C4-2B (cell line): ENCODE measurements at regions not wholly inside any gene's neighbourhood (a gene's known extent, or its start where the extent isn't known, plus 50 kb on each side); places are given as distances from the start of the nearest gene placed in this dataset.

Source experiments
- CTCF ChIP-seq: fragments of 450-650 bp; conservative IDR thresholded peaks from 2 replicates; pipeline ENCODE4 v1.5.1; 2017; ENCODE audit warnings: mild to moderate bottlenecking
- ZFX ChIP-seq: fragments of 450-650 bp; IDR thresholded peaks from 2 replicates; pipeline ENCODE4 v1.6.1; 2017

GRCh38 chr7:118878336-118878735 lies 653.8 kb downstream of the ANKRD7 start:
- TF ChIP-seq CTCF, result no peak
- no peak for TF ChIP-seq ZFX
